NCI-H748 (cell line): ENCODE measurements at regions not wholly inside any gene's neighbourhood (a gene's known extent, or its start where the extent isn't known, plus 50 kb on each side); places are given as distances from the start of the nearest gene placed in this dataset.
A peak's percentile ranks its signal among the peaks of the same experiment; 100 is the strongest.
"Not testable (repeated sequence)": the region's sequence is repeated elsewhere in the genome, so short reads cannot be mapped to it uniquely, and the experiment has no call there.

Experiments
- DNase-seq: peaks from one replicate; lab custom pipeline; 2025; ENCODE audit not compliant: unreplicated experiment; lab: John Stamatoyannopoulos, UW

- DNase-seq: no peak
These were observed 52.9 kb upstream of the HDDC2 start for GRCh38 chr6:125354649-125355048.

- DNase-seq: no peak
These were observed 55.1 kb upstream of the HDDC2 start for GRCh38 chr6:125356884-125357283.

GRCh38 chr6:125357515-125358256 is 55.9 kb upstream of the HDDC2 start:
- no peak for DNase-seq

- no peak for DNase-seq
These were observed 57.1 kb upstream of the HDDC2 start for GRCh38 chr6:125358898-125359297.

- DNase-seq: no peak
These were observed 60.1 kb upstream of the HDDC2 start for GRCh38 chr6:125361868-125362267.

- peak; percentile 87 for DNase-seq
These were observed 61.5 kb upstream of the HDDC2 start for GRCh38 chr6:125363039-125363823.

- DNase-seq: no peak
These were observed 62.0 kb upstream of the HDDC2 start for GRCh38 chr6:125363824-125364165.

GRCh38 chr6:125365230-125365629 is 63.5 kb upstream of the HDDC2 start:
- no peak for DNase-seq

GRCh38 chr6:125367036-125367782 is 65.4 kb upstream of the HDDC2 start:
- DNase-seq: no peak

- DNase-seq: no peak
These were observed 68.6 kb upstream of the HDDC2 start for GRCh38 chr6:125370343-125370742.

GRCh38 chr6:125375013-125375412 is 73.2 kb upstream of the HDDC2 start:
- DNase-seq: no peak

GRCh38 chr6:125375821-125376220 is 74.1 kb upstream of the HDDC2 start:
- no peak for DNase-seq

- DNase-seq: no peak
These were observed 75.9 kb upstream of the HDDC2 start for GRCh38 chr6:125377621-125378020.

- no peak for DNase-seq
These were observed 77.4 kb upstream of the HDDC2 start for GRCh38 chr6:125379174-125379573.

GRCh38 chr6:125380474-125380873 is 78.7 kb upstream of the HDDC2 start:
- no peak for DNase-seq

- not testable (repeated sequence) for DNase-seq
These were observed 84.6 kb upstream of the HDDC2 start for GRCh38 chr6:125386337-125386736.

GRCh38 chr6:125392682-125393081 is 90.9 kb upstream of the HDDC2 start:
- DNase-seq: no peak

- DNase-seq: no peak
These were observed 91.7 kb upstream of the HDDC2 start for GRCh38 chr6:125393449-125393858.

- no peak for DNase-seq
These were observed 105.0 kb upstream of the HDDC2 start for GRCh38 chr6:125406741-125407140.

- no peak for DNase-seq
These were observed 112.7 kb upstream of the HDDC2 start for GRCh38 chr6:125414507-125414906.

GRCh38 chr6:125415913-125416312 is 114.1 kb upstream of the HDDC2 start:
- no peak for DNase-seq

- no peak for DNase-seq
These were observed 120.1 kb upstream of the HDDC2 start for GRCh38 chr6:125421836-125422235.
